Neural progenitor cell (in vitro differentiated cells): ENCODE measurements at regions not wholly inside any gene's neighbourhood (a gene's known extent, or its start where the extent isn't known, plus 50 kb on each side); places are given as distances from the start of the nearest gene placed in this dataset.

Source experiments
- EZH2 ChIP-seq: fragments of 200-600 bp; sonication (generic); IDR thresholded peaks from 2 replicates; pipeline ENCODE4 v1.6.1; 2017; ENCODE audit warnings: antibody characterized with exemption, mild to moderate bottlenecking, moderate library complexity
- EZH2phosphoT487 ChIP-seq: fragments of 200-600 bp; sonication (generic); IDR thresholded peaks from 2 replicates; pipeline ENCODE4 v1.6.1; 2017; ENCODE audit warnings: antibody characterized with exemption
- TF ChIP-seq, protein P1 (sequence below): fragments of 200-600 bp; sonication (generic); IDR thresholded peaks from 2 replicates; pipeline ENCODE4 v1.5.1; 2017; ENCODE audit warnings: antibody characterized with exemption, mild to moderate bottlenecking

GRCh38 chr4:134727696-134728095 is 526.1 kb upstream of the PABPC4L start:
- TF ChIP-seq, protein P1, sequence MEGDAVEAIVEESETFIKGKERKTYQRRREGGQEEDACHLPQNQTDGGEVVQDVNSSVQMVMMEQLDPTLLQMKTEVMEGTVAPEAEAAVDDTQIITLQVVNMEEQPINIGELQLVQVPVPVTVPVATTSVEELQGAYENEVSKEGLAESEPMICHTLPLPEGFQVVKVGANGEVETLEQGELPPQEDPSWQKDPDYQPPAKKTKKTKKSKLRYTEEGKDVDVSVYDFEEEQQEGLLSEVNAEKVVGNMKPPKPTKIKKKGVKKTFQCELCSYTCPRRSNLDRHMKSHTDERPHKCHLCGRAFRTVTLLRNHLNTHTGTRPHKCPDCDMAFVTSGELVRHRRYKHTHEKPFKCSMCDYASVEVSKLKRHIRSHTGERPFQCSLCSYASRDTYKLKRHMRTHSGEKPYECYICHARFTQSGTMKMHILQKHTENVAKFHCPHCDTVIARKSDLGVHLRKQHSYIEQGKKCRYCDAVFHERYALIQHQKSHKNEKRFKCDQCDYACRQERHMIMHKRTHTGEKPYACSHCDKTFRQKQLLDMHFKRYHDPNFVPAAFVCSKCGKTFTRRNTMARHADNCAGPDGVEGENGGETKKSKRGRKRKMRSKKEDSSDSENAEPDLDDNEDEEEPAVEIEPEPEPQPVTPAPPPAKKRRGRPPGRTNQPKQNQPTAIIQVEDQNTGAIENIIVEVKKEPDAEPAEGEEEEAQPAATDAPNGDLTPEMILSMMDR = no peak
- TF ChIP-seq EZH2 (no peak), EZH2phosphoT487 (no peak)
